ENCODE measurements at regions not wholly inside any gene's neighbourhood (a gene's known extent, or its start where the extent isn't known, plus 50 kb on each side); places are given as distances from the start of the nearest gene placed in this dataset.
"Not testable (repeated sequence)": the region's sequence is repeated elsewhere in the genome, so short reads cannot be mapped to it uniquely, and the experiment has no call there.

- Mint-ChIP-seq H3K27ac (no peak overlapping the region), H3K9me3 (peaks cover 3% of the 10 kb centered on the region), H3K27me3 (peaks cover 9% of the 10 kb centered on the region), H3K36me3 (no peaks in the 10 kb centered on the region), H3K4me3 (no peak overlapping the region), H3K4me1 (no peaks in the 10 kb centered on the region)
- CTCF ChIA-PET, result interaction anchor here (0.8 kb wide), 1 partner anchor 13 kb away, joined by 3 read pairs; no protein-coding TSS in a partner anchor
- no peak for DNase-seq
Observed at GRCh38 chr3:112721231-112721630, 80.3 kb upstream of the CCDC80 start.

- Mint-ChIP-seq H3K27me3 (peaks cover 1% of the 10 kb centered on the region), H3K36me3 (no peaks in the 10 kb centered on the region), H3K4me3 (no peak overlapping the region), H3K27ac (no peak overlapping the region), H3K9me3 (peaks cover 2% of the 10 kb centered on the region), H3K4me1 (no peaks in the 10 kb centered on the region)
- no peak for DNase-seq
- CTCF ChIA-PET, result interaction anchor here (0.9 kb wide), 1 partner anchor 16 kb away, joined by 4 read pairs; no protein-coding TSS in a partner anchor
Observed at GRCh38 chr3:112718967-112719366, 78.0 kb upstream of the CCDC80 start.

GRCh38 chr3:112718516-112718915 is 77.6 kb upstream of the CCDC80 start:
- H3K27me3 Mint-ChIP-seq, result no peaks in the 10 kb centered on the region
- CTCF ChIA-PET, result no interaction called here
- peaks cover 2% of the 10 kb centered on the region for H3K9me3 Mint-ChIP-seq
- no peaks in the 10 kb centered on the region for H3K4me1 Mint-ChIP-seq
- no peaks in the 10 kb centered on the region for H3K36me3 Mint-ChIP-seq
- no peak overlapping the region for H3K4me3 Mint-ChIP-seq
- DNase-seq, result no peak
- no peak overlapping the region for H3K27ac Mint-ChIP-seq

DNA sequence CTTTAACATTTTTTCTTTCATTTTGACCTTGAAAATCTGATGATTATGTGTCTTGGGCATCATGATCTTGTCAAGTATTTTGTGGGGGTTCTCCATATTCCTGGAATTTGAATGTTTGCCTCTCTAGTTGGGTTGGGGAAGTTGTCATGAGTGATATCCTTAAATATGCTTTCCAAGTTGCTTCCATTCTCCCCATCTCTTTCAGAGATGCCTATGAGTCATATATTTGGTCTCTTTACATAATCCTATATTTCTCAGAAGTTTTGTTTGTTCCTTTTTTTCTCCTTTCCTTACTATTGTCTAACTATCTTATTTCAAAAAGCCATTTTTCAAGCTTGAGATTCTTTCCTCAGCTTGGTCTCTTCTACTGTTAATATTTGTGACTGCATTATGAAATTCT is 69.0 kb upstream of the CCDC80 start:
- Mint-ChIP-seq H3K4me1 (no peaks in the 10 kb centered on the region), H3K27me3 (peaks cover 34% of the 10 kb centered on the region), H3K36me3 (no peaks in the 10 kb centered on the region), H3K4me3 (no peak overlapping the region), H3K9me3 (peaks cover 2% of the 10 kb centered on the region), H3K27ac (no peak overlapping the region)
- DNase-seq, result no peak
- CTCF ChIA-PET, result interaction anchor here (1.0 kb wide), 1 partner anchor 62 kb away, joined by 3 read pairs; no protein-coding TSS in a partner anchor

DNA sequence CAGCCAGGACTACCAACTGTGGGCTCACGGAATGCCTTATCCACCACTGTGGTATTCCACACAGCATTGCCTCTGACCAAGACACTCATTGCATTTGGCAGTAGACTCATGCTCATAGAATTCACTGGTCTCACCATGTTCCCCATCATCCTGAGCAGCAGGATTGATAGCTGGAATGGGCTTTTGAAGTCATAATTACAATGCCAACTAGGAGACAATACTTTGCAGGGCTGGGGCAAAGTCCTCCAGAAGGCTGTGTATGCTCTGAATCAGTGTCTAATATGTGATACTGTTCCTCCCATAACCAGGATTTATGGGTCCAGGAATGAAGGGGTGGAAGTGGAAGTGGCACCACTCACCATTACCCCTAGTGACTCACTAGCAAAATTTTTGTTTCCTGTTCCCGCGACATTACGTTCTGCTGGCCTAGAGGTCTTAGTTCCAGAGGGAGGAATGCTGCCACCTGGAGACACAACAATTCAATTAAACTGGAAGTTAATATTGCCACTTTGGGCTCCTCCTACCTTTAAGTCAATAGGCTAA is 58.6 kb upstream of the CCDC80 start:
- Mint-ChIP-seq H3K36me3 (peaks cover under 1% of the 10 kb centered on the region), H3K4me3 (no peak overlapping the region), H3K27ac (no peak overlapping the region), H3K27me3 (peaks cover 24% of the 10 kb centered on the region), H3K9me3 (no peaks in the 10 kb centered on the region), H3K4me1 (no peaks in the 10 kb centered on the region)
- CTCF ChIA-PET, result no interaction called here
- no peak for DNase-seq

DNA sequence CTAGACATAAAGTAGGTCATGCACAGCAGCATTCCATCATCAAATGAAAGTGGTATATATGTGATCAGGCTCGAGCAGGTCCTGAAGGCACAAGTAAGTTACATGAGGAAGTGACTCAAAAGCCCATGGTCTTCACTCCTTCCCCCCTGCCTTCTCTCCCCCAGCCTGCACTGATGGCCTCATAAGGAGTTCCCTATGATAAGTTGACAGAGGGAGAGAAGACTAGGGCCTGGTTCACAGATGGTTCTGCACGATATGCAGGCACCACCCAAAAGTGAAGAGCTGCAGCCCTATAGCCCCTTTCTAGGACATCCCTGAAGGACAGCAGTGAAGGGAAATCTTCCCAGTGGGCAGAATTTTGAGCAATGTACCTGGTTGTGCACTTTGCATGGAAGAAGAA is 57.5 kb upstream of the CCDC80 start:
- CTCF ChIA-PET, result not testable (repeated sequence)

GRCh38 chr3:112696244-112696643 is 55.3 kb upstream of the CCDC80 start:
- not testable (repeated sequence) for H3K27ac Mint-ChIP-seq, H3K9me3 Mint-ChIP-seq, DNase-seq, H3K4me1 Mint-ChIP-seq, H3K4me3 Mint-ChIP-seq, H3K27me3 Mint-ChIP-seq, H3K36me3 Mint-ChIP-seq
- CTCF ChIA-PET, result interaction anchor here (5.6 kb wide), 1 partner anchor 53 kb away, joined by 23 read pairs; no protein-coding TSS in a partner anchor

More for the DNA sequence above, 57.5 kb upstream of the CCDC80 start:
- not testable (repeated sequence) for H3K9me3 Mint-ChIP-seq, H3K27ac Mint-ChIP-seq, H3K36me3 Mint-ChIP-seq, H3K4me1 Mint-ChIP-seq, H3K4me3 Mint-ChIP-seq, DNase-seq
- H3K27me3 Mint-ChIP-seq, result peaks cover 15% of the 10 kb centered on the region

GRCh38 chr3:112695377-112696108 is 54.6 kb upstream of the CCDC80 start:
- H3K27me3 Mint-ChIP-seq, H3K27ac Mint-ChIP-seq, H3K4me1 Mint-ChIP-seq, H3K36me3 Mint-ChIP-seq, DNase-seq, H3K4me3 Mint-ChIP-seq, H3K9me3 Mint-ChIP-seq: not testable (repeated sequence)
- CTCF ChIA-PET, result interaction anchor here (5.6 kb wide), 1 partner anchor 52 kb away, joined by 23 read pairs; no protein-coding TSS in a partner anchor

- CTCF ChIA-PET, result interaction anchor here (5.6 kb wide), 1 partner anchor 52 kb away, joined by 23 read pairs; no protein-coding TSS in a partner anchor
- H3K9me3 Mint-ChIP-seq, DNase-seq, H3K36me3 Mint-ChIP-seq, H3K27me3 Mint-ChIP-seq, H3K4me1 Mint-ChIP-seq, H3K4me3 Mint-ChIP-seq, H3K27ac Mint-ChIP-seq: not testable (repeated sequence)
Observed at GRCh38 chr3:112694906-112695305, 54.0 kb upstream of the CCDC80 start.

GRCh38 chr3:112693186-112693585 is 52.2 kb upstream of the CCDC80 start:
- Mint-ChIP-seq H3K4me1 (peaks cover 13% of the 10 kb centered on the region), H3K4me3 (no peak overlapping the region), H3K27ac (no peak overlapping the region), H3K27me3 (no peaks in the 10 kb centered on the region), H3K9me3 (no peaks in the 10 kb centered on the region), H3K36me3 (no peaks in the 10 kb centered on the region)
- DNase-seq, result no peak
- CTCF ChIA-PET, result interaction anchor here (5.6 kb wide), 1 partner anchor 50 kb away, joined by 23 read pairs; no protein-coding TSS in a partner anchor

Data from activated naive CD4-positive, alpha-beta T cell treated with anti-CD3 and anti-CD28 coated beads, Interleukin-2, amount 10 ng/mL, durations not matched to agents 7 days and 5 days (primary cell).